ENCODE measurements at regions not wholly inside any gene's neighbourhood (a gene's known extent, or its start where the extent isn't known, plus 50 kb on each side); places are given as distances from the start of the nearest gene placed in this dataset.
"Not testable (repeated sequence)": the region's sequence is repeated elsewhere in the genome, so short reads cannot be mapped to it uniquely, and the experiment has no call there.

DNA sequence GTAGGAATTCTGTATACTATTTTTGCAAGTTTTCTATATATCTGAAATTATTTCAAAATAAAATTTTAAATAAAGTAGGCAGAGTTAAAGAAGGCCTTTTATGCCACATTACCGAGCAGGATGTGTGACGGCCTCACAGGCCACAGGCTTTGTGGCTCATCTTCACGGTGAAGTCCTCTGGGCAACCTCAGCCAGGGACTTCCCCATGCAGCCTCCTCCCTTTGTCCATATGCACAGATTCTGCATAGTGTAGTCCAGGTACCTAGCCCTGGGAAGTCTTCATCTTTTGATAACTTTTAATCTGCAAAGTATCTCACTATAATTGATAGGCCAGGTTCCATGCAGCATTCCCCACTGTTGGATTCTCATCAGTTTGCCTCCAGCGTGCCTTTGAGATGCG lies 62.8 kb downstream of the ARHGAP11B start:
- not testable (repeated sequence) for DNase-seq (ENCODE audit: extremely low read depth, low read depth)

DNA sequence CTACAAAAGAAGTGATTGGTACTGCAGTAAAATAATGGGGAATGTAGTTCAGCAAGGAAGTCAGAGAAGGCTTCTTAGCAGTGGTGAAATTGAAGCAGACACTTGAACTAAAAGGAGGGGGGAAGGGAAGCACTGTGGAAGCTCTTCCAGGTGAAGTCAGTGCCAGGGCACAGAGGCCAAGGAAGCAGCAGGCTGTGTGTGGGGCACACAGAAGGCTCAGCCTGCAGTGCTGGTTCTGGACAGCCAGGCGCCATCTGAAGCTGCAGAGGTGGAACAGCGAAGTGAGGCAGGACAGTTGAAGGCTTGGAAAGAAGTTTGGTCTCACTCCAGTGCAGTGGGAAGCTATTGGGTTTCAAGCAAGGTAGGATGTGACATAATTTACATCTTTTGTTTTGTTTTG lies 64.2 kb downstream of the ARHGAP11B start:
- not testable (repeated sequence) for DNase-seq (ENCODE audit: extremely low read depth, low read depth)

DNA sequence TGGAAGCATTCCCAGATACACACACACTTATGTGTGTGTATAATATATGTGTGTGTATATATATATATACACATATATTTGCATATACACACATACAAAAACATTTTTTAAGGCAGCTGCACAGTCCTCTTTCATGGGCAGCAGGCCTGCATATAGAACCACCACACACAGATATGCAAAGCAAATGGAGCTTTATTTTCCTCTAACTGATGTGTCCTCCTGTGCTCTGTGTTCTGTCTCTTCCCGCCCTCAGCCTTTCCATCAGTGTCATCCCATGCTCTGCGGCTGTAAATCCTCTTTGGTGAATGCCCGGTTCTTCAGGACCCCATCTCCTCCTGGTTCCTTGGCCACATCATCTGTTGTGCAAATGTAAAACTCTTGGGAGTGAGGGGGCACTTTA lies 69.9 kb downstream of the ARHGAP11B start:
- not testable (repeated sequence) for DNase-seq (ENCODE audit: extremely low read depth, low read depth)

DNA sequence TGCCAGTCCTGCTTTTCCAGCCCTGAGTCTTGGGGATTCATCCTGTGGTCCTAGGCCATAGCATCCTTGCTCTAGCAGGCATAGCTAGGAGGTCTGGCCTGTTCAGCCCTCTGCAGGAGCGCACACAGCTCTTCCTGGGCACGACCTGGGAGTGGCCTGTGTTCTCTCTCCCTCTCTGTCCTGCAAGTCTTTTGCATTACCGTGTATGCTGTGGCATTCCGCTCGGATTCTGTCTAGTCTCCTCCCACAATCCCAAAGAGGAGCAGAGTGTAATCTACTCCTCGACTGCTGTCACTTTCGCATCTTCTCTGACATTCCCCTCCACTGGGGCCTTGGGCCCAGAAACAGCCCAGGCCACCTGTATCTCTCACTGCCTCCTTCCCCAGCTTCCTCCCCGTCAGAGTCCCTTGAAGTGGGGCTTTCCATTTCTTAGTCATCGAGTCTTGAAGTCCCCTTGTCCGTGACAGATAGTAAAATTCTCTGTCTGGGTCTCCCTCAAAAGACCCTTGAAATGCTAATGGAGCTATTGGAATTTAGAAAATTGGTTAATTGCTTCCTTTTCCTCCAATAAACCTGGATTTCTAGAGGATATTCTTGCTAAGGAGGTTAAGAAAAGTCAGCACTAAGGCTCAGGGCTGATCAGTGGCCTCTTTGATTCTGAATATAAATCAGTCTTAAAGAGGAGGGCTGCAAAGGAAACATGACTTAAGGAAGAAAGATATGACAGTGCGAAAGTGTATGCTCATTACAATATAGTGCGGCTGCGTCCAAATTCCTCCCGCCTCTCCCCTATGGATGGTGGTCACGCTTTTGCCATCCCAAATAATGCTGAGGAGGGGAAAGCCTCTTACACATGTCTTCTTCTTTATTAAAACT lies 70.7 kb downstream of the ARHGAP11B start:
- not testable (repeated sequence) for DNase-seq (ENCODE audit: extremely low read depth, low read depth)

DNA sequence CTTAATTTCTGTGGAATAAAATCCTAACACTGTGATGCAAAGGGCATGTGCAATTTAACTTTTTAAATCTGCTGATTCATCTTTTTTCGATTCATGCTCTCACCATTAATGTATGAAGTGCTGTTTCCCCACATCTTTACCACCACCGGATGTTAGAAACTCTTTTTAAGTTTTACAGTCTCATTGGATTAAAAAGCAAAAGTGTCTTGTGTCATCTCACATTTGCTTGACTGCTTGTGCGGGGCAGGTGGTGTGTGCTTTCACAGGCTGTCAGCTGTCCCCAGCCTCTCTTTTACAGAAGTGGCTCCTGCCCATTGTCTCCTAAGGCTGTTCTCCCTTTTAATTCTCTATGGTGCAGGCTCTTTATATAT lies 71.4 kb downstream of the ARHGAP11B start:
- DNase-seq (ENCODE audit: extremely low read depth, low read depth) = not testable (repeated sequence)

DNA sequence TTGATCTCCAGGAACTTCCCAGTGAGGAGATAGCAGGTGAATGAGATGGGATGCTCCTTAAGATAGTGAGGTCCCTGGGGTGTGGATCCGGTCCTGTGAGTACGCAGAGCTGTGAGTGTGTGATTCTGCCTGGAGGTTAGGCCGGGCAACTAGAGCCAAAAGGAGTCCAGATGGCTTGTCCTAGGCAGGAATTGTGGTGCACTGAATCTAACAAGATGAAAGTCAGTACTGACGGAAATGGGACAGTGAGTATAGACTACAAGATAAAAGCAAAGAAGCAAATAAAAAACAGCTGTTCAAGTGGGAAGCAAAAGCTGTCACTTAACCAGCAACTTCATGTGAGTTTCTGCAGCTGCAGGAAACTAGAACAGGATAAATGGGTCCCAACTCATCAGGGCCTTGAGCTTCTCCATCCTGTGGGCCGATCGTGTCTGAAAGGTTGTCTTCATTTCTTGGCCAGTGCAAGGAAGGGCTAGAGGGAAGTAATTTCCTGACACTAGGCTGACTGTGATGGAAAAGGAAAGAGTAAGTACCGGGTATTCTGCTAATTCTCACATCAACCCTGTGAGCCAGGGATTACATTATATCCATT lies 74.2 kb downstream of the ARHGAP11B start:
- not testable (repeated sequence) for DNase-seq (ENCODE audit: extremely low read depth, low read depth)

DNA sequence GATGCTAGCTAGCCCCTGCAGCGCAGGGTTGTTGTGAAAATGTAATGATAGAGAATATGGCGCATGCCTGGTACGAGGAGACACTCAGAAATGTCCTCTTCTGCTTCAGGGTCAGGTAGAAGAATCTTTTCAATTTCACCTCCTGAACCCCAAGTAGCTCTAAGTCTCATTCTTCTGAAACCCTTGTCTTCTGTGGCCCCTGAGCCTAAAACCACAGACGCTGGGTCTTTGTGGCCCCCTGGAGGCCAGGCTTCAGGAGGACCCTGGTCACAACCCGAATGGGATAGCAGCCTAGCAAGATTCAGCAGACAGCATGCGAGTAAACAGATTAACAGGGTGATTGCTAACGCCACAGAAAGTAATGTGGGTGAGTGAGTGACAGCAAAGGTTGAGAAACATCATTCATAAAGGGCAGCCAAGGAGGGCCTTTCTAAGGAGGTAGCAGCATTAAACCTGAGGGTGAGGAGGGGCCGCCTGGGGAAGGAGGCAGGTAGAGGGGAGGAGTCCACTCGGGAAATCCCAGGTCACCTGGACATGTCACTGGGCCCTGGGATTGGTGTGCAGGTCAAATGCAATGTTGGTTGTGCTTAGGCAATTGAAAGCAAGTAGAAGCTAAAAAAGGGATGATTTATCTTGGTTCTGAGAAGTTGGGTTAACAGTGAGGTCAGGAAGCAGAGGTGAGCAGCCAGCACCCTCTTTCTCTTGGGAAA lies 82.2 kb downstream of the ARHGAP11B start:
- not testable (repeated sequence) for DNase-seq (ENCODE audit: extremely low read depth, low read depth)

DNA sequence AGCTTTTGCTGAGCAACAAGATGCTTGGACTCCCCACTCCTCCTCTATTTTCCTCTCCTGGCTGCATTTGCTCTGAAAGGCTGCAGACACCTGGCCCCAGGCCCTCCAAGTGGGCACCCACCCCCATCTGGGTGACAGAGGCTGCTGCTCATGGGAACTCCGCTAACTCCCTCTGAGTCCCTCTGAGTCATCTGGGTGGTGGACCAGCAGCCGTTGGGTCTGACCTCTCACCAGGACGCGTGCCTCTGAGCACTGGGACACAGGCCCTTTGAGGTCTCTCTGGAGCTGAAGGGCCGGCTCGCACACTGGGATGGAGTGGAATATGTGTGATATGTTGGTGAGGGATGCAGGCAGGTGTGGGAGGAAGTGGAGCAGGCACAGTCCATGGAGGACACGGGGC lies 82.9 kb downstream of the ARHGAP11B start:
- not testable (repeated sequence) for DNase-seq (ENCODE audit: extremely low read depth, low read depth)

DNA sequence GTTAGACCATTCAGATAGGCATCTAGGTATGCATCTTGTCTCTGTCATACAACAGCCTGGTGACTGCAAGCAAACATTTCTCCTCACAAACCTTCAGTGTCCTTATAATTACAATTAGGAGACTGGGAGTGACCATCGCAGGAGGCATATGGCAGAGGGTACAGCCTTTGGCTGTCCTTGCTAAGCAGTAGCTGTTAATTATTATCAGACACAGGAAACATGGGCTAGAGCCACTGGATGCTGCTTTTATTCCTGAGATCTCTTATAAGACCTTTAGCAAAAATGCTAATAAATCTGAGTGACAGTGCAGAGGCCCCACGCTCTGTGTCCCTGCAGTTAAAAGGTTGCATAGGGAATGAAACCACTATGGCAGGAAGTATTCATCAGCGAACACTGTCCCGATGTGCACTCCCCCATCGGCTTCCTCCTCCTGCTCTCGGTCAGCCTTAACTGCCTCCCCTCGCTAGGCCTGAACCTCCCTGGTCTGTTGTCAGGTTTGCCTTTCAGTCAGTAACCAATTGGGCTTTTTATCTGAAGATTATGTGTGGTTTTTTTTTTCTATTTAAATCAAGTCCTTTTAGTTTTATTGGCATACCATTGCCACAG lies 92.2 kb downstream of the ARHGAP11B start:
- DNase-seq (ENCODE audit: extremely low read depth, low read depth) = not testable (repeated sequence)

DNA sequence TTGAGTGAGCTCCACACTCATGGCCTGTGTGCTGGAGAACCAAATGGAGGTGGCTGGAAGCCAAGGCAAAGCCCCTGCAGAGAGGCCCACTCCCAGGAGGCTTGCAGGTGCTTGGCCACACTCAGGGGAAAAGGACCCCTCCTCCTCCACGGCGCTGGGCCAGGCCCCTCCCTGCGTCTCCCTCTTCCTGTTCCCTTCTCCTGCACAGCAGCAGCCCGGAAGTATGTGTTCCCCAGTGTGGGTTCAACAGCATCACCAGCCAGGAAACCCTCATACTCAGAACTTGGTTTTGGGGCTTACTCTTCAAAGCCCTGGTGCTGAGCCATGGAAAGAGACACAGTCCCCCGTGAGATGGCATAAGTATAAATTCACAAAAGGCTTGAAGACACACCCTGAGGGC lies 93.4 kb downstream of the ARHGAP11B start:
- DNase-seq (ENCODE audit: extremely low read depth, low read depth) = not testable (repeated sequence)

DNA sequence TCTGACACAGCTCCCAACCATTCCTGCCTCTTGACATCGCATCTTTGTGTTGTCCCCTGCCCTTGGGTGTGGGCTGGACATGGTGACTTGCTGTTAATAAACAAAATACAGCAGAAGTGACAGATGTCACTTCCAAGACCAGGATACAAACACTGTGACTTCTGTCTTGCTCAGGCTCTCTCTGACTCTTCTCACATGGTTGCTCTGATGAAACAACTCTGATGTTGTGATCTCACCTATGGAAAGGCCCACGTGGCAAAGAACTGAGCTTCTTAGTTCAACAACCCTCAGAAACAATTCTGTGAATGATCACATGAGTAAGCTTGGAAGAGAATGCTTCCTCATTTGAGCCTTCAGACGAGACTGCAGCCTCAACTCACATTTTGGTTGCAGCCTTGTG lies 94.9 kb downstream of the ARHGAP11B start:
- not testable (repeated sequence) for DNase-seq (ENCODE audit: extremely low read depth, low read depth)

DNA sequence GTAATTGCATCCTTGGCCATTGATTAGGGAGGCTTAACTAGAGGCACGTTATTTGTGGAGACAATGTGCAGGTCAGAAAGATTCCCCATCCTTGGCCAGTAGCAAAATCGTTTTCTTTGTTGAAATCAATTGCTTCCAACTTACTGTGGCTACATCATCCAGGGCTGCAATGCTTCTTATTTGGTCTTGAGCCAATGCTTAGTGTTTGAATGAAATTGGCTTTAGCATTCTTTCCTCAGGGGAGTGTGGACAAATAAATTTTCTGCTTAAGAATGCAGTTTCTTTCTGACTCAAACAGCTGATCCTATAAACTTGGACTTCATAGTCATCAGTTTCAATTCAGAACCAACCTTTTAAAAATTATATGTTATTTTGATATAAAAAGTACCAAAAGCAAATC lies 95.6 kb downstream of the ARHGAP11B start:
- DNase-seq (ENCODE audit: extremely low read depth, low read depth) = not testable (repeated sequence)

DNA sequence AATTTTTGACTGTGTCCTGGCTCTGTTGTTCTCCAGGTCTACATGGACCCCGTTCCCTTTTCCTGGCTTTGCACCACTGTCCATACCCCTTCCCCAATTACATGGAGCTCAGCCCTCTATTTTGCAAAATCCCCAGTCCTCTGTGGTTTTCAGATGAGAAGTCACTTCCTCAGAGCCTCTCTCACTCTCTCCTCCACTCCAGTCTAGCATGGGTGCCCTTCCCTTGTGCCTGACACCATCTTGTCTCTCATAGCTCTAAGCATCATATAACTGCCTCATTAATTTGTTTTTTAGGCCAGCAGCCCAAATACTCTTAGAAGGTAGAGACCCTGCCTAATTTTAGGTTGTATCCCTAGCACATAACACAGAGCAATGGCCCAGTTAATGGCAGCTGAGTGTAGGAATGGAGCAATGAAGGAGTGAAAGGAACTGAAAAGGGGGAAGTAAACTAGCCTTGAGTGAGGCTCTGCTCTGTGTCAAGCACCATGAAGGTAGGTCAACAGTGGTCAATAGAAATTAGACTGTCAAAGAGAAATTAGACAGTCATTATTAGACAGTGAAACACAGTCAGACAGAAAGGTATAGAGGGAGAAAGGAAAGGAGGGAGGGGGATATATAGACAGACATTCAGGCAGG lies 97.7 kb downstream of the ARHGAP11B start:
- DNase-seq (ENCODE audit: extremely low read depth, low read depth) = not testable (repeated sequence)

DNA sequence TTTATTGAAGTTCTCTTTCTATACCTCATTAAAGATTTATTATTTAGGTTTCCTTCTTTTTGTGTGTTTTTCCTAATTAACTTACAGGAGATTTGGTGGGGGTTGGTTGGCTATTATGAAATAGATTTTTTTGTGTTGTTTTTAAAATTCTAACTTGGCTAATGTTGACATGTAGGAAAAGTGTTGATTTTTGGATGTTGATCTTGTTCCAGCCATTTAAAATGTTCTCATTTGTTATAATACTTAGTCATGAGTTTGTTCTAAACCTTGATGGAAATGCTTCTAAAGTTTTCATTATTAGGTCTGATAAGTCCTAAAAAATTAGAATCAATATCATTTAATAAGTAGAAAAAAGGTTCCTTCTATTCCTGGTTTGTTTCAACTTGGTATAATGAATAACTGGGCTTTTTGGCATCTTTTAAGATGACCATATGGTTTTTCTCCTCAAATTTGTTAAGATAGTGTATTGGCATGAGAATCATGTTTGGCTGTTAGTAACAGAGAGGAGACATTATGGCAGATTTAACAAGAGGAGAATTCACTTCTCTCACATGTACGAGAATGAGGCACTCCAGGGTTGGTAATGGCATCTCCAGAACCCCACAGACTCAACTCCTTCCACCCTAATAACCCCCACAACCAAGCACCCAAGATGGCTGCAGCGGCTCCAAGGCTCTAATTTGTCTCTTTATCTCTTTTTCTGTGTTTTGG lies 104.1 kb downstream of the ARHGAP11B start:
- DNase-seq (ENCODE audit: extremely low read depth, low read depth) = not testable (repeated sequence)

DNA sequence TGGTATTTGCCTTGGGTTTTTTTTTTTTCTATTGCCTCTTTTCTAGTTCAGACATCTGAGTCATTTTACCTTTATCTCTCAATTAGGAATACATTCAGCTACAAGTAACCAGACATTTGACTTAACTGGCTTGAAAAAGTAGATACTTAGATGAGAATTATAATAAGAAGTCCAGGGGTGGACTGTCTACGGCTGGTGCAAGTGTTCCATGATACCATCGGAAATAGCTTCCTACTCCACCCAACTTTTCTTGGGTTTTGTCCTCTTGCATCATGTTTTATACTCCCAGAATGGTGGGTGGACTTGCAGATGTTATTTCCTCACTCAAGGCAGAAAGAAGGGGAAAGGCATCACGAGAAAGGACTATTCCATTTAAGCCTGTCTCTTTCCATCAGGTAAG lies 104.7 kb downstream of the ARHGAP11B start:
- not testable (repeated sequence) for DNase-seq (ENCODE audit: extremely low read depth, low read depth)

DNA sequence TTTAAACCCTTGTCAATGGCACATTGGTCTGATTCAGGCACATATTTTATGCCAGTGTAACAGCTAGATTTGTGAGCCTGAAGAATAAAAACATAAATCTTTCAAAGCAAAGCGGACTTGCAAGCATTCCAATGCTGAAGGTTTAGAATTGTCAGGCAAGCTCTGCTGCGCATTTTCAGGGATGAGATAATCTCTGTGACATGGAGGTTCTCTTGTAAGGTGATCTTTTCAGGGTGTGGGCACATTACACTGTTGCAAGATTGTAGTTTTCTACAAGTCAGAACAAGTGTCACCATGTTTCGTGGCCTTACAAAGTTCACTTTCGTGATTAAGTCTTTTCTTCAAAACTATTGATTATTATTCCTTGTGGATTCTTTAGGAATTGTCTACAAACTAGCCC lies 106.2 kb downstream of the ARHGAP11B start:
- not testable (repeated sequence) for DNase-seq (ENCODE audit: extremely low read depth, low read depth)

DNA sequence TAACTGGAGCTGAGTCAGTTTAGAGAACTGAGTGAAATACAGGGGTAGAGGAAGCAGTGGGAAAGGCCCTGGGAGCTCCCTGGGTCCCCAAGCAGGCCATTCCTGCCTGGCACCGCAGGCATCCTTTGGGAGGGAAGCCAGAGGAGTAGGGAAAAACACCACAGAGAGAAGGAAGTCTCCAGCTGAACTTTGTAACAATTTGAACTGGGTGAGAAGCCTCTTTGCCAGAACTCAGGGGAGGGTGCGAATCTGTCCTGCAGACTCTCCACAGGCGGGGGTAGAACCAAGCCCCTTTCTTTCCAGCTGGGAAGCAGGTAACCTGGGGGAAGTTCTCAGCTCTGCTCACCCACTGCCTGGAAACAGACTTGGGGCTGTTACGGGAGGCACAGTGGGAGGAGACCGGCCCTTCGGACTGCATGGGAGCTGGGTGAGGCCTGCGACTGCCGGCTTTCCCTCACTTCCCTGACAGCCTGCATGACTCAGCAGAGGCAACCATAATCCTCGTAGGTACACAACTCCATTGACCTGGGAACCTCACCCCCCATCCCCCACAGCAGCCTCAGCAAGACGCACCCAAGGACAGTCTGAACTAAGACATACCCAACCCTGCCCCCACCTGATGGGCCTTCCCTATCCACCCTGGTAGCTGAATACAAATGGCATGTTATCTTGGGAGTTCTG lies 110.1 kb downstream of the ARHGAP11B start:
- DNase-seq (ENCODE audit: extremely low read depth, low read depth) = not testable (repeated sequence)

DNA sequence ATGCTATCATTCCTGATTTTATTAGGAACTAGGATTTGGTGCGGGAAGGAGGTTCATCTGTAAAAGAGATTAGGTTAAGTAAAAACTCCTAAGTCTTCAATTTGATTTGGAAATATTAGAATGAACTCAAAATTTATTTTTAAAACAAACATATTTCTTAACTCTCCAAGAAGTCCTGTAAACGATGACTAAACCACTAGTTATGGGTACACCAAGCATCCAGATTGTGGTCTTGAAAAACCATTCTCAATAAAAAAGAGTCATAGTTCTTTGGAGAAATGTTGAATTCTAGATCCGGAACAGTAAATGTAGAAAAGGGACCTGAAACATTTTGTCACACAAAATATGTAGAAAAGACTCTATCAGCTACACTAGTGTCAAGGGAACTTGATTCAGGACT lies 116.9 kb downstream of the ARHGAP11B start:
- DNase-seq (ENCODE audit: extremely low read depth, low read depth) = not testable (repeated sequence)

DNA sequence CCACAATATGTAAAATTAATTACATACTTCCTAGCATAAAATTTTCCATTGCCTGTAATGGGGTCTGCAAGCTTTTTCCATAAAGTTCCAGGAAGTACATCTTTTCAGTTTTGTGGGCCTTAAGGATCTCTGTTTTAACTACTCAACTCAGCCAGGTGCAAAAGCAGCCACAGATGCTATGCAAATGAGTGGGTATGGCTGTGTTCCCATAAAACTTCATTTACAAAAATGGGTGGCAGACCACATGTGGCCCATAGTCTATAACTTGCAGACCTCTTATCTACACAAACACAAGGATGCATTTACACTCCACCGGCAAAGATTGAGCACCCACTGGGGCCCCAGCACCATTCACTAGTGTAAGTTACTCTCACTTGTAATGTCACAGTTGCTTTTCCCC lies 123.1 kb downstream of the ARHGAP11B start:
- DNase-seq (ENCODE audit: extremely low read depth, low read depth) = not testable (repeated sequence)

All from NCI-H460 (cell line).